ENCODE measurements at regions not wholly inside any gene's neighbourhood (a gene's known extent, or its start where the extent isn't known, plus 50 kb on each side); places are given as distances from the start of the nearest gene placed in this dataset.

DNA sequence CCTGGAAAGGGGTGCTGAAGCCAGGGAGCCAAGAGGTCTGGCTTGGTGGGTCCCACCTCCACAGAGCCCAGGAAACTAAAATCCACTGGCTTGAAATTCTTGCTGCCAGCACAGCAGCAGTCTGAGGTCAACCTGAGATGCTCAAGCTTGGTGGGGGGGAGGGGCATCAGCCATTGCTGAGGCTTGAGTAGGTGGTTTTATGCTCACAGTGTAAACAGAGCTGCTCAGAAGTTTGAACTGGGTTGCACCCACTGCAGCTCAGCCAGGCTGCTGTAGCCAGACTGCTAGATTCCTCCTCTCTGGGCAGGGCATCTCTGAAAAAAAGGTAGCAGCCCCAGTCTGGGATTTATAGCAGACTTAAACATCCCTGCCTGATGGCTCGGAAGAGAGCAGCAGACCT, 55.5 kb upstream of the FBXL17 start:
- DNase-seq, result no peak

DNA sequence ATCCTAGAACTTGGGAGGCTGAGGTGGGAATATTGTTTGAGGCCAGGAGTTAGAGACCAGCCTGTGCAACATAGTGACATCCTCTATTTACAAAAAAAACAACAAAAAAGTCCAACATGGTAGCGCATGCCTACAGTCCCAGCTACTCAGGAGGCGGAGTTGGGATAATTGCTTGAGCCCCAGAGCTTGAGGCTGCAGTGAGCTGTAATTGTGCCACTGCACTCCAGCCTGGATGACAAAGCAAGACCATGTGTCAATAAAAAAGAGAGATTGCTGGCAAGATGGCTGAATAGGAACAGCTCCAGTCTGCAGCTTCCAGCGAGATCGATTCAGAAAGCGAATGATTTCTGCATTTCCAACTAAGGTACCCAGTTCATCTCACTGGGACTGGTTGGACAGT, 54.8 kb upstream of the FBXL17 start:
- no peak for DNase-seq

DNA sequence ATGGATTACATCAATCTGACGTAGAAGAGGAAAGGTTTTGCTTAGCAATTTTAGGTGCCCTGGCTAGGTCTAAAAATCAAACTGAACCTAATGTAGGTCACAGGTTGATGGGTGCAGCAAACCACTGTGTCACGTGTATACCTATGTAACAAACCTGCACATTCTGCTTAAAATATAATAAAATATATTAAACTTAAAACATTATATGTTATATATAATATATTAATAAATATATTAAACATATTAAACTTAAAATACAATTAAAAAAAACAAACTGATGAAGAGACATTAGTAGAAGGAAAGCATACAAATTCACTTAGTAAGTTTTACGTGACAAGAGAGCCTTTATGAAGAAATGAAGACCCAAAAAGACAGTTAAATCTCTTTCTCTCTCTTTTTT, 51.7 kb upstream of the FBXL17 start:
- no peak for DNase-seq

DNA sequence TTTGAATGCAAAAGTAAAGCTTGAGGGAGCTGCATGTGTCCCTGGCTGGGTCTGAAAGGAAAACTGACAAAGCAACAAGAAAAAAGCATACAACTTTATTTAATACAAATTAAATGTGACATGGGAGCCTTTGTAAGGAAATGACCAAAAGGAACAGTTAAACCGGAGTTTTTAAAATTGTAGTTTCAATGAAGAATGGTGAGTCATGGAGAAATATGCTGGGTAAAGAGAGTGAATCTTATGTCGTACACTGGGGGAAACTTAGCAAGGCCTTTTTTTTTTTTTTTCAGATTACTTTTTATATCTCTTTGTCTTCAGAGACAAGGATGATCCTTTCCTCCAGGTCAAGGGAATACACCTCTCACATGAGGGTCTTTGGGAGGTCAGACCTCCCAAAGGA, 50.1 kb upstream of the FBXL17 start:
- no peak for DNase-seq

Data from activated effector memory CD4-positive, alpha-beta T cell treated with anti-CD3 and anti-CD28 coated beads, Interleukin-2, amount 50 U/mL, for 16 hours (primary cell).